Fibroblast of skin of abdomen (primary cell): ENCODE measurements at regions not wholly inside any gene's neighbourhood (a gene's known extent, or its start where the extent isn't known, plus 50 kb on each side); places are given as distances from the start of the nearest gene placed in this dataset.
"Not testable (repeated sequence)": the region's sequence is repeated elsewhere in the genome, so short reads cannot be mapped to it uniquely, and the experiment has no call there.

Source experiments
- DNase-seq: peaks from one replicate; pipeline ENCODE4 v3.0.0-alpha.2; 2013

GRCh38 chr14:96686126-96686525 is 111.1 kb upstream of the VRK1 start:
- DNase-seq = no peak

- no peak for DNase-seq
These were observed 108.6 kb upstream of the VRK1 start for GRCh38 chr14:96688629-96689028.

- DNase-seq = no peak
These were observed 106.3 kb upstream of the VRK1 start for GRCh38 chr14:96690713-96691383.

GRCh38 chr14:96693252-96693820 is 103.8 kb upstream of the VRK1 start:
- DNase-seq = no peak

- DNase-seq = no peak
These were observed 103.2 kb upstream of the VRK1 start for GRCh38 chr14:96693987-96694386.

- no peak for DNase-seq
These were observed 98.1 kb upstream of the VRK1 start for GRCh38 chr14:96698960-96699539.

GRCh38 chr14:96699666-96700065 is 97.5 kb upstream of the VRK1 start:
- DNase-seq = no peak

- DNase-seq = no peak
These were observed 94.4 kb upstream of the VRK1 start for GRCh38 chr14:96702831-96703230.

- DNase-seq = no peak
These were observed 91.6 kb upstream of the VRK1 start for GRCh38 chr14:96705422-96706092.

GRCh38 chr14:96706893-96707292 is 90.3 kb upstream of the VRK1 start:
- no peak for DNase-seq

- DNase-seq = no peak
These were observed 87.0 kb upstream of the VRK1 start for GRCh38 chr14:96710060-96710666.

- DNase-seq = no peak
These were observed 85.5 kb upstream of the VRK1 start for GRCh38 chr14:96711559-96712267.

- no peak for DNase-seq
These were observed 83.8 kb upstream of the VRK1 start for GRCh38 chr14:96713426-96713825.

- not testable (repeated sequence) for DNase-seq
These were observed 82.6 kb upstream of the VRK1 start for GRCh38 chr14:96714537-96714936.

GRCh38 chr14:96717116-96717515 is 80.1 kb upstream of the VRK1 start:
- no peak for DNase-seq

GRCh38 chr14:96718407-96718806 is 78.8 kb upstream of the VRK1 start:
- DNase-seq = no peak

GRCh38 chr14:96720702-96721101 is 76.5 kb upstream of the VRK1 start:
- not testable (repeated sequence) for DNase-seq

- no peak for DNase-seq
These were observed 74.4 kb upstream of the VRK1 start for GRCh38 chr14:96722736-96723135.

GRCh38 chr14:96723946-96724345 is 73.2 kb upstream of the VRK1 start:
- no peak for DNase-seq

- DNase-seq = no peak
These were observed 72.0 kb upstream of the VRK1 start for GRCh38 chr14:96725232-96725631.

GRCh38 chr14:96727073-96727472 is 70.1 kb upstream of the VRK1 start:
- no peak for DNase-seq

GRCh38 chr14:96727491-96727890 is 69.7 kb upstream of the VRK1 start:
- no peak for DNase-seq
